ENCODE measurements at regions not wholly inside any gene's neighbourhood (a gene's known extent, or its start where the extent isn't known, plus 50 kb on each side); places are given as distances from the start of the nearest gene placed in this dataset.

GRCh38 chr16:54783226-54783625 lies 147.4 kb upstream of the IRX5 start:
- TF ChIP-seq CTCF (IDR thresholded peaks at IDR 0.05; ENCODE audit: low read depth, low read length): no peak
- in situ Hi-C loops (cut with HindIII; ENCODE audit: low sequenced_read_pairs): no loop called here
- no peak overlapping the region for H3K4me3 ChIP-seq (ENCODE audit: low read depth, low read length)
- DNase-seq (ENCODE audit: low read depth, low spot score): no peak

- DNase-seq (ENCODE audit: low read depth, low spot score): no peak
- no peak overlapping the region for H3K4me3 ChIP-seq (ENCODE audit: low read depth, low read length)
- no peak for TF ChIP-seq CTCF (IDR thresholded peaks at IDR 0.05; ENCODE audit: low read depth, low read length)
- in situ Hi-C loops (cut with HindIII; ENCODE audit: low sequenced_read_pairs): no loop called here
These were observed 150.4 kb upstream of the IRX5 start for GRCh38 chr16:54780266-54780665.

- DNase-seq (ENCODE audit: low read depth, low spot score): no peak
- in situ Hi-C loops (cut with HindIII; ENCODE audit: low sequenced_read_pairs): no loop called here
- TF ChIP-seq CTCF (IDR thresholded peaks at IDR 0.05; ENCODE audit: low read depth, low read length): no peak
These were observed 151.1 kb upstream of the IRX5 start for GRCh38 chr16:54779549-54779948.

GRCh38 chr16:54774768-54775167 lies 155.9 kb upstream of the IRX5 start:
- peak; percentile 14 for DNase-seq (ENCODE audit: low read depth, low spot score)
- no peak overlapping the region for H3K4me3 ChIP-seq (ENCODE audit: low read depth, low read length)
- TF ChIP-seq CTCF (IDR thresholded peaks at IDR 0.05; ENCODE audit: low read depth, low read length): no peak
- in situ Hi-C loops (cut with HindIII; ENCODE audit: low sequenced_read_pairs): no loop called here

More at GRCh38 chr16:54779549-54779948, 151.1 kb upstream of the IRX5 start:
- H3K4me3 ChIP-seq (ENCODE audit: low read depth, low read length): no peak overlapping the region

- DNase-seq (ENCODE audit: low read depth, low spot score): no peak
- in situ Hi-C loops (cut with HindIII; ENCODE audit: low sequenced_read_pairs): no loop called here
- H3K4me3 ChIP-seq (ENCODE audit: low read depth, low read length): no peak overlapping the region
- TF ChIP-seq CTCF (IDR thresholded peaks at IDR 0.05; ENCODE audit: low read depth, low read length): no peak
These were observed 158.3 kb upstream of the IRX5 start for GRCh38 chr16:54772400-54772799.

- H3K4me3 ChIP-seq (ENCODE audit: low read depth, low read length): no peak overlapping the region
- in situ Hi-C loops (cut with HindIII; ENCODE audit: low sequenced_read_pairs): no loop called here
- no peak for DNase-seq (ENCODE audit: low read depth, low spot score)
- TF ChIP-seq CTCF (IDR thresholded peaks at IDR 0.05; ENCODE audit: low read depth, low read length): no peak
These were observed 164.3 kb upstream of the IRX5 start for GRCh38 chr16:54766355-54766754.

- H3K4me3 ChIP-seq (ENCODE audit: low read depth, low read length): no peak overlapping the region
- in situ Hi-C loops (cut with HindIII; ENCODE audit: low sequenced_read_pairs): no loop called here
- no peak for DNase-seq (ENCODE audit: low read depth, low spot score)
- no peak for TF ChIP-seq CTCF (IDR thresholded peaks at IDR 0.05; ENCODE audit: low read depth, low read length)
These were observed 180.4 kb upstream of the IRX5 start for GRCh38 chr16:54750249-54750648.

All from astrocyte of the spinal cord (primary cell).